ENCODE measurements at regions not wholly inside any gene's neighbourhood (a gene's known extent, or its start where the extent isn't known, plus 50 kb on each side); places are given as distances from the start of the nearest gene placed in this dataset.

GRCh38 chrX:69082055-69082752, 83.0 kb downstream of the PJA1 start:
- no peak for TF ChIP-seq SIX5 (IDR thresholded peaks at IDR 0.05; ENCODE audit: low read depth, low read length, severe bottlenecking)
- no peak for TF ChIP-seq CREB1 (IDR thresholded peaks at IDR 0.05; ENCODE audit: low read depth)
- no peak for TF ChIP-seq MTA2 (IDR thresholded peaks at IDR 0.05; ENCODE audit: low read depth)
- TF ChIP-seq USF1 (IDR thresholded peaks at IDR 0.05; ENCODE audit: borderline replicate concordance, extremely low read length, insufficient read depth, low read depth, low read length), result no peak
- TF ChIP-seq, protein P1, sequence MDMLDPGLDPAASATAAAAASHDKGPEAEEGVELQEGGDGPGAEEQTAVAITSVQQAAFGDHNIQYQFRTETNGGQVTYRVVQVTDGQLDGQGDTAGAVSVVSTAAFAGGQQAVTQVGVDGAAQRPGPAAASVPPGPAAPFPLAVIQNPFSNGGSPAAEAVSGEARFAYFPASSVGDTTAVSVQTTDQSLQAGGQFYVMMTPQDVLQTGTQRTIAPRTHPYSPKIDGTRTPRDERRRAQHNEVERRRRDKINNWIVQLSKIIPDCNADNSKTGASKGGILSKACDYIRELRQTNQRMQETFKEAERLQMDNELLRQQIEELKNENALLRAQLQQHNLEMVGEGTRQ (IDR thresholded peaks at IDR 0.05; ENCODE audit: borderline replicate concordance, low read depth, low read length), result no peak
- no peak for TF ChIP-seq POLR2A (IDR thresholded peaks at IDR 0.05; ENCODE audit: low read depth, low read length)
- no peak for TF ChIP-seq BRCA1 (IDR thresholded peaks at IDR 0.05; ENCODE audit: low read depth, low read length)
- no peak for TF ChIP-seq POLR2AphosphoS5 (IDR thresholded peaks at IDR 0.05; ENCODE audit: low read length)
- no peak for TF ChIP-seq FOS (IDR thresholded peaks at IDR 0.05; ENCODE audit: borderline replicate concordance, extremely low read depth, insufficient read length)
- no peak for TF ChIP-seq EZH2 (IDR thresholded peaks at IDR 0.05; ENCODE audit: borderline replicate concordance, control insufficient read depth, low read depth, low read length)
- TF ChIP-seq, protein P2, sequence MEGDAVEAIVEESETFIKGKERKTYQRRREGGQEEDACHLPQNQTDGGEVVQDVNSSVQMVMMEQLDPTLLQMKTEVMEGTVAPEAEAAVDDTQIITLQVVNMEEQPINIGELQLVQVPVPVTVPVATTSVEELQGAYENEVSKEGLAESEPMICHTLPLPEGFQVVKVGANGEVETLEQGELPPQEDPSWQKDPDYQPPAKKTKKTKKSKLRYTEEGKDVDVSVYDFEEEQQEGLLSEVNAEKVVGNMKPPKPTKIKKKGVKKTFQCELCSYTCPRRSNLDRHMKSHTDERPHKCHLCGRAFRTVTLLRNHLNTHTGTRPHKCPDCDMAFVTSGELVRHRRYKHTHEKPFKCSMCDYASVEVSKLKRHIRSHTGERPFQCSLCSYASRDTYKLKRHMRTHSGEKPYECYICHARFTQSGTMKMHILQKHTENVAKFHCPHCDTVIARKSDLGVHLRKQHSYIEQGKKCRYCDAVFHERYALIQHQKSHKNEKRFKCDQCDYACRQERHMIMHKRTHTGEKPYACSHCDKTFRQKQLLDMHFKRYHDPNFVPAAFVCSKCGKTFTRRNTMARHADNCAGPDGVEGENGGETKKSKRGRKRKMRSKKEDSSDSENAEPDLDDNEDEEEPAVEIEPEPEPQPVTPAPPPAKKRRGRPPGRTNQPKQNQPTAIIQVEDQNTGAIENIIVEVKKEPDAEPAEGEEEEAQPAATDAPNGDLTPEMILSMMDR (IDR thresholded peaks at IDR 0.05 in 2 of 3, conservative IDR thresholded peaks at IDR 0.05 in 1 of 3; ENCODE audit: control insufficient read depth in 2 of 3, extremely low read depth in 1 of 3, insufficient read depth in 1 of 3, low read depth in 3 of 3, low read length in 3 of 3), result no peak

Data from GM12878 (cell line).